SK-N-SH (cell line): ENCODE measurements at regions not wholly inside any gene's neighbourhood (a gene's known extent, or its start where the extent isn't known, plus 50 kb on each side); places are given as distances from the start of the nearest gene placed in this dataset.

Experiments
- CTCF ChIA-PET: fragments of 300-600, 350-600 bp; formaldehyde crosslinking; extraction: SDS; loops from one replicate; lab custom pipeline; 2021; lab: Yijun Ruan, JAX
- POLR2A ChIA-PET: fragments of 350-600 bp; sonication (Branson Sonifier 250); formaldehyde crosslinking; extraction: SDS; loops from one replicate; lab custom pipeline; 2020; ENCODE audit warnings: antibody characterized with exemption, inconsistent platforms; lab: Yijun Ruan, JAX
- DNase-seq: peaks from one replicate; pipeline ENCODE4 v3.0.0; 2012
- H2AFZ ChIP-seq: fragments of 200-600 bp; sonication (generic); 2 replicates; pipeline ENCODE4 v1.8.1; 2016; ENCODE audit warnings: antibody characterized with exemption, mild to moderate bottlenecking, low read depth
- H3F3A ChIP-seq: fragments of 200-600 bp; sonication (generic); replicated peaks from 2 replicates; pipeline ENCODE3; 2016; ENCODE audit warnings: antibody characterized with exemption, mild to moderate bottlenecking; ENCODE audit not compliant: insufficient read depth
- H3K27ac ChIP-seq, 2 experiments: fragments of 200-500 bp in 1 of 2; fragments of 200-600 bp in 1 of 2; sonication (Bioruptor generic) in 1 of 2; sonication (generic), shearing (Covaris generic) in 1 of 2; 2 replicates each; pipeline versions ENCODE4 v1.5.1 to v1.6.1; 2014 to 2016; ENCODE audit warnings: low read depth in 2 of 2, inconsistent platforms in 1 of 2, low read length in 1 of 2, mild to moderate bottlenecking in 1 of 2, mixed read lengths in 1 of 2
- H3K27me3 ChIP-seq: fragments of 200-600 bp; sonication (generic), shearing (Covaris generic); 2 replicates; pipeline ENCODE4 v1.6.1; 2016; ENCODE audit warnings: mixed run types; ENCODE audit not compliant: insufficient read depth
- H3K36me3 ChIP-seq, 2 experiments: fragments of 200-500 bp in 1 of 2; fragments of 200-600 bp in 1 of 2; sonication (Bioruptor generic) in 1 of 2; sonication (generic) in 1 of 2; replicated peaks in 1 of 2; 2 replicates each; pipeline versions ENCODE3 to v1.5.1; 2014 to 2016; ENCODE audit warnings: low read length in 1 of 2, mild to moderate bottlenecking in 1 of 2; ENCODE audit not compliant: insufficient read depth in 2 of 2, control insufficient read depth in 1 of 2
- H3K4me1 ChIP-seq, 2 experiments: fragments of 200-500 bp in 1 of 2; fragments of 200-600 bp in 1 of 2; sonication (Bioruptor generic) in 1 of 2; sonication (generic), shearing (Covaris generic) in 1 of 2; 2 replicates each; pipeline versions ENCODE4 v1.5.1 to v1.6.1; 2014 to 2016; ENCODE audit warnings: low read depth in 1 of 2, low read length in 1 of 2, mixed run types in 1 of 2; ENCODE audit not compliant: insufficient read depth in 2 of 2, control insufficient read depth in 1 of 2
- H3K4me2 ChIP-seq: fragments of 200-600 bp; sonication (generic), shearing (Covaris generic); 2 replicates; pipeline ENCODE4 v1.6.1; 2017; ENCODE audit warnings: mixed run types
- H3K4me3 ChIP-seq, 2 experiments: fragments of 200-500 bp in 1 of 2; fragments of 200-600 bp in 1 of 2; sonication (Bioruptor generic) in 1 of 2; sonication (generic), shearing (Covaris generic) in 1 of 2; 2 replicates each; pipeline versions ENCODE4 v1.5.1 to v1.8.1; 2014 to 2016; ENCODE audit warnings: low read depth in 2 of 2, inconsistent platforms in 1 of 2, low read length in 1 of 2, mild to moderate bottlenecking in 1 of 2, mixed read lengths in 1 of 2, moderate library complexity in 1 of 2
- H3K79me2 ChIP-seq: fragments of 200-600 bp; sonication (generic); 2 replicates; pipeline ENCODE4 v1.8.1; 2017; ENCODE audit warnings: mild to moderate bottlenecking; ENCODE audit not compliant: insufficient read depth
- H3K9ac ChIP-seq: fragments of 200-600 bp; sonication (generic); 2 replicates; pipeline ENCODE4 v1.6.1; 2017; ENCODE audit warnings: mixed run types
- H3K9me2 ChIP-seq: fragments of 200-600 bp; sonication (generic); 2 replicates; pipeline ENCODE4 v1.6.1; 2017; ENCODE audit warnings: mixed run types
- H3K9me3 ChIP-seq: fragments of 200-600 bp; sonication (generic); 2 replicates; pipeline ENCODE4 v1.6.1; 2017; ENCODE audit warnings: mixed run types, mild to moderate bottlenecking, moderate library complexity
- H4K20me1 ChIP-seq: fragments of 200-600 bp; sonication (generic); 2 replicates; pipeline ENCODE4 v1.6.1; 2017; ENCODE audit warnings: mild to moderate bottlenecking, mixed run types; ENCODE audit not compliant: insufficient read depth
- ELF1 ChIP-seq: IDR thresholded peaks from 2 replicates; pipeline ENCODE4 v1.4.0; 2012
- EZH2phosphoT487 ChIP-seq: fragments of 200-600 bp; sonication (generic); IDR thresholded peaks from 2 replicates; pipeline ENCODE4 v1.6.1; 2017; ENCODE audit warnings: low read depth, mixed run types, mild to moderate bottlenecking, antibody characterized with exemption, moderate library complexity, borderline replicate concordance
- FOSL2 ChIP-seq: IDR thresholded peaks from 2 replicates; pipeline ENCODE4 v1.4.0; 2012; ENCODE audit warnings: low read depth, mild to moderate bottlenecking, moderate library complexity, borderline replicate concordance
- FOXM1 ChIP-seq: IDR thresholded peaks from 2 replicates; pipeline ENCODE4 v1.4.0; 2012; ENCODE audit warnings: low read depth, mild to moderate bottlenecking
- JUND ChIP-seq: IDR thresholded peaks from 2 replicates; pipeline ENCODE4 v1.4.0; 2012
- MAX ChIP-seq: IDR thresholded peaks from 2 replicates; pipeline ENCODE4 v1.4.0; 2012; ENCODE audit warnings: low read depth
- NFIC ChIP-seq: IDR thresholded peaks from 2 replicates; pipeline ENCODE4 v1.4.0; 2012; ENCODE audit warnings: borderline replicate concordance
- NRF1 ChIP-seq: IDR thresholded peaks from 2 replicates; pipeline ENCODE4 v1.6.1; 2012; ENCODE audit warnings: low read depth, mild to moderate bottlenecking, low read length
- POLR2AphosphoS5 ChIP-seq: IDR thresholded peaks from 2 replicates; pipeline ENCODE4 v1.6.1; 2012; ENCODE audit warnings: low read depth, low read length
- RCOR1 ChIP-seq: fragments of 150-350 bp; IDR thresholded peaks from 2 replicates; pipeline ENCODE4 v1.6.1; 2017; ENCODE audit warnings: antibody characterized with exemption, low read length
- ZBTB33 ChIP-seq: IDR thresholded peaks from 2 replicates; pipeline ENCODE4 v1.4.0; 2012; ENCODE audit warnings: low read depth, borderline replicate concordance
- WGBS: methylation state at CpG from one replicate; pipeline ENCODE4 v1.1.6; 2017; ENCODE audit warnings: low lambda C conversion rate; 5-methylcytosine and 5-hydroxymethylcytosine counted together
- TF ChIP-seq, protein P1 (sequence below): fragments of 150-350 bp; IDR thresholded peaks from 2 replicates; pipeline ENCODE4 v1.6.1; 2017; ENCODE audit warnings: antibody characterized with exemption, low read length, low read depth, borderline replicate concordance
- TF ChIP-seq, protein P2 (sequence below): fragments of 150-350 bp; IDR thresholded peaks from 2 replicates; pipeline ENCODE4 v1.6.1; 2016; ENCODE audit warnings: mild to moderate bottlenecking, low read depth, low read length

DNA sequence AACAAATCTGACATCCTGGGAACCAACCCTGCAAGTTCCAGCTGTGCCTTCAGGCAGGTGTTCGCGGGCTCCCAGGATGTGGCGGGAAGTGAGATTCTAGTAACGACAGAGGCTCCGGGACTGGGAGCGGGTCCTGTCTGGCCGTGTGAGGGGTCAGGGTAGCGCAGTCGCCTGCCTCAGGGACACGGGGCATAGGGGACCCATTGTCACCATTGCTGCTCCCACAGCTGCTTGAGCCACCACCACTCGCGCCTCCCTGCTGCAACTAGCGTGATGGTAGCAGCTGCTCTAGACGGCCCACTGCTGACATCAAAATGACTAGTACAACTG lies 468.5 kb downstream of the CDH9 start:
- DNase-seq: no peak
- Histone ChIP-seq H3K9me3 (no peaks in the 10 kb centered on the region), H2AFZ (no peak overlapping the region), H3K27me3 (no peaks in the 10 kb centered on the region), H3F3A (no peaks in the 10 kb centered on the region), H3K27ac (no peak overlapping the region), H3K9ac (no peak overlapping the region), H3K4me2 (no peak overlapping the region), H3K4me1 (no peaks in the 10 kb centered on the region), H3K79me2 (no peaks in the 10 kb centered on the region), H4K20me1 (no peaks in the 10 kb centered on the region), H3K9me2 (no peaks in the 10 kb centered on the region), H3K36me3 (no peaks in the 10 kb centered on the region), H3K4me3 (no peak overlapping the region)
- TF ChIP-seq POLR2AphosphoS5 (no peak), NRF1 (no peak), FOXM1 (no peak), FOSL2 (no peak), NFIC (no peak), EZH2phosphoT487 (no peak)
- TF ChIP-seq, protein P1, sequence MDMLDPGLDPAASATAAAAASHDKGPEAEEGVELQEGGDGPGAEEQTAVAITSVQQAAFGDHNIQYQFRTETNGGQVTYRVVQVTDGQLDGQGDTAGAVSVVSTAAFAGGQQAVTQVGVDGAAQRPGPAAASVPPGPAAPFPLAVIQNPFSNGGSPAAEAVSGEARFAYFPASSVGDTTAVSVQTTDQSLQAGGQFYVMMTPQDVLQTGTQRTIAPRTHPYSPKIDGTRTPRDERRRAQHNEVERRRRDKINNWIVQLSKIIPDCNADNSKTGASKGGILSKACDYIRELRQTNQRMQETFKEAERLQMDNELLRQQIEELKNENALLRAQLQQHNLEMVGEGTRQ: no peak
- WGBS: 48% methylated on average over 14 of the region's 14 CpGs
- CTCF ChIA-PET: no interaction called here
- POLR2A ChIA-PET: no interaction called here

GRCh38 chr5:26569241-26569928 lies 469.0 kb downstream of the CDH9 start:
- H3K27ac ChIP-seq: no peak overlapping the region
- H4K20me1 ChIP-seq: no peaks in the 10 kb centered on the region
- no peaks in the 10 kb centered on the region for H3K36me3 ChIP-seq
- WGBS: 21% methylated on average over 5 of the region's 26 CpGs
- H3K9ac ChIP-seq: no peak overlapping the region
- H3K9me2 ChIP-seq: no peaks in the 10 kb centered on the region
- no peak for DNase-seq
- no peaks in the 10 kb centered on the region for H3F3A ChIP-seq
- H2AFZ ChIP-seq: no peak overlapping the region
- ChIA-PET CTCF (interaction anchor here (1.2 kb wide), 1 partner anchor 9 kb away, joined by 3 read pairs; no protein-coding TSS in a partner anchor), POLR2A (no interaction called here)
- H3K79me2 ChIP-seq: no peaks in the 10 kb centered on the region
- H3K4me1 ChIP-seq: no peaks in the 10 kb centered on the region
- no peak overlapping the region for H3K4me2 ChIP-seq
- H3K27me3 ChIP-seq: no peaks in the 10 kb centered on the region
- H3K4me3 ChIP-seq: no peak overlapping the region
- TF ChIP-seq RCOR1 (no peak), JUND (no peak), NFIC (no peak), POLR2AphosphoS5 (no peak), ZBTB33 (no peak), ELF1 (no peak), MAX (no peak)
- TF ChIP-seq, protein P2, sequence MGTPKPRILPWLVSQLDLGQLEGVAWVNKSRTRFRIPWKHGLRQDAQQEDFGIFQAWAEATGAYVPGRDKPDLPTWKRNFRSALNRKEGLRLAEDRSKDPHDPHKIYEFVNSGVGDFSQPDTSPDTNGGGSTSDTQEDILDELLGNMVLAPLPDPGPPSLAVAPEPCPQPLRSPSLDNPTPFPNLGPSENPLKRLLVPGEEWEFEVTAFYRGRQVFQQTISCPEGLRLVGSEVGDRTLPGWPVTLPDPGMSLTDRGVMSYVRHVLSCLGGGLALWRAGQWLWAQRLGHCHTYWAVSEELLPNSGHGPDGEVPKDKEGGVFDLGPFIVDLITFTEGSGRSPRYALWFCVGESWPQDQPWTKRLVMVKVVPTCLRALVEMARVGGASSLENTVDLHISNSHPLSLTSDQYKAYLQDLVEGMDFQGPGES: no peak
- no peaks in the 10 kb centered on the region for H3K9me3 ChIP-seq
